ENCODE measurements at regions not wholly inside any gene's neighbourhood (a gene's known extent, or its start where the extent isn't known, plus 50 kb on each side); places are given as distances from the start of the nearest gene placed in this dataset.

DNA sequence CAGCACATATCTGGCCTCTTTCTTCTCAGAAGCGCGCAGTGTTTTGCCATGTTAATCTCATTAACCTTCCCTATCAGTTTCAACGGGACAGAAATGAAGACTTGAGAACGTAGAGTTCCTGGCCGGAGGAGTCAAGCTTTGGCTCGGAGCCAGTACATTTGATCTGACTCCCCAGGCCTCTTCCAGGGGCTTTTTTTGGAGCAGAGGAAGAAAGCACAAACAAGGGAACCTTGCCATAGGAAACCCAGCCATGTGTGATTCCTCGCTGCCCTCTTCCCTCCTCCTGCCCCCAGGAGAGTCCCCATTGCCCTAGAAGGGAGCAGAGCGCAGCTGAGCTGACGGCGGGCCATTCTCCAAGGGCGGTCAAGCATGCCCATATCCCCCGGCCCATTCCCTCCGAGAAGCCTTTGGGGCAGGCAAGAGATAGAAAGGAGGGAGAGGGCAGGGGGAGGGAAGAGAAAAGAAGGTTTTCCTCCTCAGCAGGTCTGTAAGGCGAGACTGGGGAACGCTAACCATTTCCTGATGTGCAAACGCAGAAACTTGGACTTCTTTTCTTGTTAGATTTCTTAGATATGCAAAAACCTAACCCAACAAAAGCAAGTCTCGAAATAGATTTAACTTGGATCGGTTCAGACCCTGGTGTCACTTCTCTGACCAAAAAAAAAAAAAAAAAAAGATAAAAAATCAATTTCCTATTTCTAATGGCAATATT lies 63.7 kb upstream of the POU3F3 start:
- TF ChIP-seq, protein P1, sequence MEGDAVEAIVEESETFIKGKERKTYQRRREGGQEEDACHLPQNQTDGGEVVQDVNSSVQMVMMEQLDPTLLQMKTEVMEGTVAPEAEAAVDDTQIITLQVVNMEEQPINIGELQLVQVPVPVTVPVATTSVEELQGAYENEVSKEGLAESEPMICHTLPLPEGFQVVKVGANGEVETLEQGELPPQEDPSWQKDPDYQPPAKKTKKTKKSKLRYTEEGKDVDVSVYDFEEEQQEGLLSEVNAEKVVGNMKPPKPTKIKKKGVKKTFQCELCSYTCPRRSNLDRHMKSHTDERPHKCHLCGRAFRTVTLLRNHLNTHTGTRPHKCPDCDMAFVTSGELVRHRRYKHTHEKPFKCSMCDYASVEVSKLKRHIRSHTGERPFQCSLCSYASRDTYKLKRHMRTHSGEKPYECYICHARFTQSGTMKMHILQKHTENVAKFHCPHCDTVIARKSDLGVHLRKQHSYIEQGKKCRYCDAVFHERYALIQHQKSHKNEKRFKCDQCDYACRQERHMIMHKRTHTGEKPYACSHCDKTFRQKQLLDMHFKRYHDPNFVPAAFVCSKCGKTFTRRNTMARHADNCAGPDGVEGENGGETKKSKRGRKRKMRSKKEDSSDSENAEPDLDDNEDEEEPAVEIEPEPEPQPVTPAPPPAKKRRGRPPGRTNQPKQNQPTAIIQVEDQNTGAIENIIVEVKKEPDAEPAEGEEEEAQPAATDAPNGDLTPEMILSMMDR (IDR thresholded peaks at IDR 0.05) = no peak
- TF ChIP-seq TCF12 (IDR thresholded peaks at IDR 0.05) (no peak), MXI1 (IDR thresholded peaks at IDR 0.05; ENCODE audit: low read depth, low read length) (no peak), EP300 (IDR thresholded peaks at IDR 0.05; ENCODE audit: borderline replicate concordance in 1 of 2, low read depth in 1 of 2, low read length in 1 of 2) (no peak), RAD21 (IDR thresholded peaks at IDR 0.05; ENCODE audit: low read length) (no peak), GABPA (IDR thresholded peaks at IDR 0.05; ENCODE audit: low read depth) (no peak), SMC3 (IDR thresholded peaks at IDR 0.05; ENCODE audit: low read depth, low read length) (no peak), SIN3A (IDR thresholded peaks at IDR 0.05; ENCODE audit: borderline replicate concordance, low read depth, low read length) (no peak)
- TF ChIP-seq, protein P2, sequence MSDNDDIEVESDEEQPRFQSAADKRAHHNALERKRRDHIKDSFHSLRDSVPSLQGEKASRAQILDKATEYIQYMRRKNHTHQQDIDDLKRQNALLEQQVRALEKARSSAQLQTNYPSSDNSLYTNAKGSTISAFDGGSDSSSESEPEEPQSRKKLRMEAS (IDR thresholded peaks at IDR 0.05; ENCODE audit: low read depth) = no peak
